ENCODE measurements at regions not wholly inside any gene's neighbourhood (a gene's known extent, or its start where the extent isn't known, plus 50 kb on each side); places are given as distances from the start of the nearest gene placed in this dataset.

DNA sequence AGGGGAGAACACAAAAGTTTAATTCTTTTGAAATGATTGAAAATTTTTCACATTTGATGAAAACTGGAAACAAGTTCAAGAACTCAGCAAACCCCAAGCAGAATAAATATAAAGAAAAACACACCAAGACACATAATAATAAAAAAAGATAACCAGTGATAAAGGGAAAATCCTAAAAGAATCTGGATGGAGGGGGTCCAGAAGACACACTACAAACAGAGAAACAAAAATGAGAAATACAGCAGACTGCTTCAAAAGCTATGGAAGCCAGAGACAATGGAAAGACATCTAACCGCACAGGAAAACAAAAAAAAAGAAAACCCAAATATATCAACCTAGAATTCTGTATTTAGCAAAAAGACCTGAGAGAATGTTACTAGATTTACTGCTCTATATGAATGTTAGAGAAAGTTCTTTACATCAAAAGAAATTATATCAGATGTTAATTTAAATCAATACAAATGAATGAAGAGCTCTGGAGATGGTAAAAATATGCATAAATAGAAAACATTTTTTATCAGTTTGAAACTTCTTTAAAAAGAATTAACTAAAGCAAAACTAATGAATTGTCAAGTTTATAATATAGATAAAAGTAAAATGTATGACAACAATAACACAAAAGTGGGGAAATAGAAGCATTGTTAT, 310.7 kb upstream of the PREP start:
- Histone ChIP-seq H3K4me1 (no peaks in the 10 kb centered on the region), H3K9me3 (peaks cover 0 to 6% (median 0%) of the 10 kb centered on the region in 3 donors), H3K27me3 (no peaks in the 10 kb centered on the region), H3K4me3 (no peak overlapping the region), H3K27ac (no peak overlapping the region), H3K36me3 (replicated peaks in 1 of 2; ENCODE audit: insufficient read depth in 1 of 2, low read depth in 2 of 2) (no peaks in the 10 kb centered on the region)
- DNase-seq (no peak), ATAC-seq (no peak)
- WGBS, 2 donors, result 75 to 81% methylated on average over 1 of the region's 1 CpG
- intact Hi-C loops (cut with DNase I), result no loop called here
- TF ChIP-seq CTCF (IDR thresholded peaks at IDR 0.05), result no peak
- TF ChIP-seq POLR2A (IDR thresholded peaks at IDR 0.05), result no peak

DNA sequence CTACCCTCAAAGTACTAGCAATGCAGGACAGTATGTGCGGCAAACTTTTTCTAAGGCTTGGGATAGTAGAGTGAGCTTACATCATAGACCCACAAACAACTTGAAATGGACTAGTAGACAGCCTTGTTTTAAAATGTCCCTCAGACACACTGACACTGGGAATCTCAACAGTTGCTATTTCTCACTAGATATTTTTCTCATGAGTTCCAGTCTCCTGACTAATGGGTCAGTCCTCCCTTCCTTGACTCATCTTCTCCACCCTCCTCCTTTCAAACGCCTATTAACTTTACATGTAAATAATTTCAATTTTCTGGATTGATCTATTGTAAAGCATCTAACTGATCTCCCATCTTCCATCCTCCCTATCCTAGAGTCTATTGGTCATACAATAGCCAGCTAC, 308.3 kb upstream of the PREP start:
- intact Hi-C loops (cut with DNase I), result no loop called here
- Histone ChIP-seq H3K27me3 (no peaks in the 10 kb centered on the region), H3K4me3 (no peak overlapping the region), H3K4me1 (no peaks in the 10 kb centered on the region), H3K36me3 (replicated peaks in 1 of 2; ENCODE audit: insufficient read depth in 1 of 2, low read depth in 2 of 2) (no peaks in the 10 kb centered on the region), H3K27ac (no peak overlapping the region), H3K9me3 (peaks cover 0 to 6% (median 0%) of the 10 kb centered on the region in 3 donors)
- 76 to 83% methylated on average over 2 of the region's 2 CpGs for WGBS, 2 donors
- TF ChIP-seq CTCF (IDR thresholded peaks at IDR 0.05) (no peak), POLR2A (IDR thresholded peaks at IDR 0.05) (no peak)
- no peak for DNase-seq
- no peak for ATAC-seq

- 79 to 81% methylated on average over 5 of the region's 5 CpGs for WGBS, 2 donors
- intact Hi-C loops (cut with DNase I), result no loop called here
- no peaks in the 10 kb centered on the region for H3K27me3 ChIP-seq
- ATAC-seq (no peak), DNase-seq (no peak)
- TF ChIP-seq CTCF (IDR thresholded peaks at IDR 0.05) (no peak), POLR2A (IDR thresholded peaks at IDR 0.05) (no peak)
- no peak overlapping the region for H3K27ac ChIP-seq
- H3K36me3 ChIP-seq (replicated peaks in 1 of 2; ENCODE audit: insufficient read depth in 1 of 2, low read depth in 2 of 2), result no peaks in the 10 kb centered on the region
- H3K4me3 ChIP-seq, result no peak overlapping the region
- H3K4me1 ChIP-seq, result no peaks in the 10 kb centered on the region
- no peaks in the 10 kb centered on the region for H3K9me3 ChIP-seq
These were observed 302.7 kb upstream of the PREP start for GRCh38 chr6:105705608-105706007.

DNA sequence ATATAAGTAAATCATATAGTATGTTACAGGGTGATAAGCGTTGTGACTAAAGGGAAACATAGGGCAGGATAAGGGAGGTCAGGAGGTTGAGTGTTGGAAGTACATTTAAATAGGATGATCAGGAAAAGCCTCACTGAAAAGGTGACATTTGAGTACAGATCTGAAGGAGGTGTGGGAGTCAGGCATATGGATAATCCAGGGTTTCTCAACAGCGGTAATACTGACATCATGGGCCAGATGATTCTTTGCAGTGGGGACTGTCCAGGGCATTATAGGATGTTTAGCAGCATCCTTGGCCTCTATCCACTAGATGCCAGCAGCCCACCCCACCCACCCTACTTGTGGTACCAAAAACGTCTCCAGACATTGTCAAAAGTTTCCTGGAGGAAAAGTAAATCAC, 292.6 kb upstream of the PREP start:
- H3K27ac ChIP-seq, result no peak overlapping the region
- H3K4me3 ChIP-seq, result no peak overlapping the region
- no peak for ATAC-seq
- H3K27me3 ChIP-seq, result no peaks in the 10 kb centered on the region
- TF ChIP-seq POLR2A (IDR thresholded peaks at IDR 0.05), result no peak
- no peak for TF ChIP-seq CTCF (IDR thresholded peaks at IDR 0.05)
- H3K4me1 ChIP-seq, result no peaks in the 10 kb centered on the region
- no peak for DNase-seq
- WGBS, 2 donors, result 50 to 54% methylated on average over 3 of the region's 3 CpGs
- intact Hi-C loops (cut with DNase I), result no loop called here
- no peaks in the 10 kb centered on the region for H3K36me3 ChIP-seq (replicated peaks in 1 of 2; ENCODE audit: insufficient read depth in 1 of 2, low read depth in 2 of 2)
- H3K9me3 ChIP-seq, result no peaks in the 10 kb centered on the region

DNA sequence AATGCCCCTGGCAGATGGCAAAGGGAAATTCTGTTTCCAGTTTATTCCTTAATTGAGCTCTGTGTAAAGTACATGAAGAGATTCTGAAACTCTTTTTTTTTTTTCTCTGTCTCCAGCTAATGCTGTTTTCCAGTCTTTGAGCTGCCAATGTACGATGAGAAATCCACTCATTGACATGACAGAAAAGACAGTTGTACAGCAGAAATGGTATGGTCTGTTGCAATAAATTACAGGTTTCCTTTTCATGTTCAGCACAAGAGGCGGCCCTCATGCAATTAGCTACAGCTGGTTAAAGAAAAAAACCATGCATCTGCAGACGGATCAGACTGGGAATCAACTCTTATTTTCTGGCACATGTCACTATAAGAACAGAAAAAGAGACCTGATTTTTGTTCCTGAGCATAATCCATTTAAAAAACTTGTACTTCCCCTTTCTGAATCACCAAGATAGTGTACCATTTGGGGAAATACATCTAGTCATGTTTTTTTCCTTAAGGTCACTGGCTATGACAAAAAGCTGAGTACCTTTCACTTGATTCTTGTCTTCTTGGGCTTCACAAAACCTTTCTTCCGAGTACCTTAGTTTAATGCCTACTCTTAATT, 289.8 kb upstream of the PREP start:
- 50 to 65% methylated on average over 4 of the region's 4 CpGs for WGBS, 2 donors
- no peaks in the 10 kb centered on the region for H3K4me1 ChIP-seq
- ATAC-seq (no peak), DNase-seq (no peak)
- H3K4me3 ChIP-seq, result no peak overlapping the region
- no peaks in the 10 kb centered on the region for H3K9me3 ChIP-seq
- H3K27ac ChIP-seq, result no peak overlapping the region
- no peaks in the 10 kb centered on the region for H3K27me3 ChIP-seq
- TF ChIP-seq CTCF (IDR thresholded peaks at IDR 0.05) (no peak), POLR2A (IDR thresholded peaks at IDR 0.05) (no peak)
- no peaks in the 10 kb centered on the region for H3K36me3 ChIP-seq (replicated peaks in 1 of 2; ENCODE audit: insufficient read depth in 1 of 2, low read depth in 2 of 2)
- intact Hi-C loops (cut with DNase I), result no loop called here

All from body of pancreas (tissue), 4 donors.